Posterior vena cava (tissue), 2 donors: ENCODE measurements at regions not wholly inside any gene's neighbourhood (a gene's known extent, or its start where the extent isn't known, plus 50 kb on each side); places are given as distances from the start of the nearest gene placed in this dataset.
"Not testable (repeated sequence)": the region's sequence is repeated elsewhere in the genome, so short reads cannot be mapped to it uniquely, and the experiment has no call there.

Experiments used
- DNase-seq: peaks from one replicate; pipeline ENCODE4 v3.0.0-alpha.2; 2020; ENCODE audit warnings: low spot score
- intact Hi-C, 2 donors: fragments of 100-400 bp; cut with DNase I; formaldehyde crosslinking; loops; one replicate each; pipeline versions ENCODE4 v1.14.1 to v1.14.2; 2022 to 2023
- donor health status: DM: yes; HTN: yes; CAD: no.
- donor health status: DM: yes; HTN: yes; CAD: no.

DNA sequence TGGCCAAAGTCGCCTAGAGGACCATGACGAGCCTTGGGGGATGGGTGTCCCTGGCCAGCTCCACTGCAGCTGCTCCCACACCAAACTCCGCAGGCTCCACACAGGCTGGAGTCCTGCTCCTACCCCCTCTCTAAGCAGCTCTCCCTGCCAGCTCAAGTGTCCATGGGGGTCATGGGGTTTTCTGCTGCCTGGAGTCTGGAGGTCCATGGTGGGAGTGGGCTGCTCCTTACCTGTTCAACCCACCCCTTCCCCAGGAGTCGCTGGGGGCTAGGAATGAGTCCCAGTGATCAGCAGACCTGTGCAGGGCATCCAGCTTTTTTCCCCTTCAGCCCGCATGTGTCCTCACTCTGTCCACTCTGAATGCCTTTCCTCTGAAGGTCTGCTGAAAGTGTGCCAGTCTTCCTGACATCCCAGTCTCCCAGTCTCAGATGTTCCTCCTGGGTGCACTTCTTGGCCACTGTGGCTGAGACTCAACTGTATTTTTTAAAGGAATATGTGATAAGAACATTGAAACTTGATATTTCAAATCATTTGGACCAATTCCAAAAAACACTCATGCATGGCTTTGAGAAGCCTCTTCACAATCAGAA is 261.3 kb upstream of the ANKH start:
- no peak for DNase-seq
- intact Hi-C loops, result loop anchor here in 1 of 2 donors (10.0 kb wide), 1 partner anchor 1658 kb away; no protein-coding TSS in a partner anchor

GRCh38 chr5:15131909-15132308 is 260.3 kb upstream of the ANKH start:
- intact Hi-C loops, result loop anchor here in 1 of 2 donors (10.0 kb wide), 1 partner anchor 1657 kb away; no protein-coding TSS in a partner anchor
- DNase-seq, result no peak

DNA sequence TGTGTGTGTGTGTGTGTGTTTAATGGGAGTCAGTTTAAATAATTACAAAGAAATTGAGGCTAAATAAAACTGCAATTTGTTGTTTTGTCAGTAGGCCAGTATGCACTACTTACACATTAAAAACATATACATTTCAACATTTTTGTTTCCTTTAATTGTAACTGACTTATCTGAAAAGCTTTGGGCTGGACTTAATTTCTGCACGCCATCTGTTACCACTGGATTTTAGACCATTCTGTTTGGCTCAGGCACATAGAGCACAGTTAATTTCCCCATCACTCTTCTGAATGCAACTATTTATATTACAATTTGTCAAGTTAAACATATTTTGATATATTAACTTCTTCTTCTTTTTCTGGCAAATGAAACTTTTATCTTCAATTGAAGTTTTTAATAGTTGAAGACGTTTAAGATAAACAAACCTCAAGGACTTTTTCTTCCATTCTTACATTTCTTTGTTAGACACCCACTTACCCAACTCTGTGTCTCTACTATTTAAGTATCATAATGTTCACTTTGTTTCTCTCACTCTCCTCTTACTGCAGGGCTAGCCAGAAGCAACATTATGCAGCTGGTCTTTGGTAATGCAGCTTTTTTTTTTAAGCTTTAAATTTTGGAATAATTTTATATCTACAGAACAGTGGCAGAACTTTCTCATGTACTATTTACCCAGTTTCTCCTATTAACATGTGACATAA is 253.4 kb upstream of the ANKH start:
- no peak for DNase-seq
- intact Hi-C loops, result no loop called here

- DNase-seq, result no peak
- intact Hi-C loops, result no loop called here
Measured at GRCh38 chr5:15124461-15124860, 252.9 kb upstream of the ANKH start.

DNA sequence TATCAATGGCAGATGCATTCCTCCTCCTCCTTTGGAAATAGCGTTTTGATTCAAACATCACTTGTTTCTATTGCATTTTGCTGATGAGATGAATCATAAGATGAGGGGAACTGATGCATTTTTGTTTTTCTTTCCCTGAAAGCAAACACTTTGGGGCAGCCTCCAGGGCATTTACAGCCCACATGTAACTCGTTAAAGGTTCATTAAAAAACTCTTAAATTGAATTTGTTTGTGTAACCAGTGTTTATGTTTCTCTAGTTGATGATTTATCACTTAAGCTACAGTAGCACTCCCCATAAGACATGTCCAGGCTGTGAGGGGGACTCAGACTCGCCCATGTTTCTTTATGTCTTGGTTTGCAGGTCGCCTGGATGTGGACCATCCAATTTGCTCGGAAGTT is 246.1 kb upstream of the ANKH start:
- DNase-seq, result no peak
- intact Hi-C loops, result no loop called here

DNA sequence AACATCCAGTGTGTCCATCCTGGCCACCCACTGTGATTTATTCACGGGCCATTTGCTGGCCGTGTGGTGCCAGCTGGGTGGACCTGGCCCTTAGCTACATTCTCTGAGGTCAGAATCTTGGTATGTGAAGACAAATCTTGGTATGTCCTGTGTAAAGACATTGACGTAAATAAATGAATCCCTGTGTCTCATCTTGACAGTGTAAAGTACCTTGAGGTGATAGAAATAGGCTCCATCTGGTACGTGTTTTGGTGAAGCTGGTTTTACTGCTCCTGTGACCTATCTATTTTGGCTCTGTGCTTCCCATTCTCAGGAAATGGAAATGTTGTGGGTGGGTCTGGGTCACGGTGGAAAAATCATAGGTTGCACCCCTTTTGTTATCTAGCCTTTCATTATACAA is 245.4 kb upstream of the ANKH start:
- intact Hi-C loops, result no loop called here
- DNase-seq, result no peak

DNA sequence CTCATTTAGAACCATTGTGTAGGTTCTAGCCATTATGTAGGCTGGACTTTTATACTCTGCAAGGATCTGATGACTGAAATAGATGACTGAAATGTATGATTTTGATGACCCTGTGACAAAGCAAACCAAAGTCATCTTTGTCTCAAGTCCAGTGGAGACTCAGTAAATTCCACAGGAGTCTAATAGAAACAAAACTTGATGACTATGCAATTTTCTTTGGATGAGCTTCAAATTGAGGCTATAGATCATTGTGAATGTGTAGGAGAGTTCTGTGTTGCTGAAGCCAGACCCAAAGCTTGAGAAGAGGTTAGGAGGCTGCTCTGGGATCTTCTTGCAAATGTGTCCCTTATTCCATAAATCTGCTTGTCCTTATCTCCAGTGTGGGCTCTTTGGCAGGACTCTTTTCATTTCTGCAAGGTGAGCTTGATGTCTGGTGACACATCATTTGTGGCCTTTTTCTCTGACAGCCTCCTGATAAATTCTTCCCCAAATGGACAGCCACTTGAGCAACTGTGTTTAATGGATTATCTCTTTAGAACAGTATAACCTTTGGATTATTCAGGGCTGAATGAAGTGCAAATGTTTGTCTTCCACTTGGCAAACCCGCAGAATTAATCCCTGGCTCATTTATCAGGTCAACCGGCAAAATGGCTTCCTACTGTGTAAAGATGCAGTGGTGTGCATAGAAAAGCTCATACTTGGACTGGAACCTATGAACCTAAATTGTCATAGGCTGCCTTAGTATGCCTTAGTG is 235.1 kb upstream of the ANKH start:
- DNase-seq, result no peak
- intact Hi-C loops, result no loop called here

DNA sequence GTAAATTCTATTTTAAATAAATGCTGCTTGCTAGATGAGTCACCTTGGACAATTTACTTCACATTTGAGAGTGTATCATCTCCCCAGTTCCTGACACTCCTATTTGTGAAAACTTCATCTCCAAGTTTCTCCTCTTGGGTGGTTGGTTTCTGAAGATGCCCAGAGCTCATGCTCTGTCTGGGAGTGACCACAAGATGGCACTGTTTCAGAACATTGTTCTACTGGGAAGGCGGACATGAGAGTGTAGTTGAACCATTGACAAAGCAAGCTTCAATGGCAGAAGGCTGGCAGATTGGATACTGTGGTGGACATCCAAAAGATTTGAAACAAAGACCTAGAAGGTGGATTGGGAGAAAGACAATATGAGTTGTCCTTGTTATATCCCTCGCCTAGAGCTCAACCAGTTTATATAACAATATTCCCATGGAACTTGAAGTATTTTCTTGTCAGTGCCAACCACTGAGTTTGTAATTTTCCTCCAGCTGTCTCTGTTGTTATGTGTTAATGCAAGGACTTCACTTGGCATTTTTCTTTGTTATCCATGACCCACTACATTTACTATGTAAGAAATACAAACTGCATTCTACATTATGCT is 234.3 kb upstream of the ANKH start:
- DNase-seq, result no peak
- intact Hi-C loops, result no loop called here

GRCh38 chr5:15103864-15104263 is 232.3 kb upstream of the ANKH start:
- DNase-seq, result no peak
- intact Hi-C loops, result no loop called here

DNA sequence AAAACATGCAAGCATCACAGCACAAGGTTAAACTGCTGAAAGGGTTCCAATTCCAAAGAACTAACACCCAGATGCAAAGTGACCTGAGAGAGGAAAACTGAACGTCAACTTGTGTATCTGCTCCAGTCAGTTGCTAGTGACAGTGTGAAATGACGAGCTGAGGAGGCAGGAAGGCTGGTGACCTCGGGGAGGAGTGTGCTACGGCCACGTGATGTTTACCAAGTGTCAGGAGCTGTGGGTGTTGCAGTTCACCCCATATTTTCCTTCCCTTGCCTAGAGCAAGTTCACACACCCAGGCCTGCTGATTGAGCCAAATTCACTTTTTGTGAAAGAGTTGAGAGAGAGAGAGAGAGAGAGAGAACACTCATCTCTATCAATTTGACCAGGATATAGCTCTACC is 231.6 kb upstream of the ANKH start:
- intact Hi-C loops, result no loop called here
- no peak for DNase-seq

DNA sequence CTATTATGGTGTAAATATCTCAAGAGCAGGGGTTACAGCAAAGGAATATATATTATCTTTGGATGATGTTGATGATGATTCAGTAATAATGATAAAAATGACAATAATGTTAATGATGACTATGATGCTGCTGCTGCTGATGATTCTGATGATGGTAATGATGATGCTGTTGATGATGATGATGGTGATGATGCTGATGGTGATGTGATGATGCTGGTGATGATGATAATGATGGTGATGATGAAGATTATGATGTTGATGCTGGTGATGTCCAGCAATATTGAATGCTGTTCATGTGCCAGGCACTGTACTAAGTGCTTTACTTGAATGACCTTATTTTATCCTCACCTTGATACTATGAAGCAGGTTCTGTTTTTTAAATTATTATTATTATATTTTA is 226.0 kb upstream of the ANKH start:
- no peak for DNase-seq
- intact Hi-C loops, result no loop called here

GRCh38 chr5:15096686-15097085 is 225.1 kb upstream of the ANKH start:
- intact Hi-C loops, DNase-seq: not testable (repeated sequence)

- intact Hi-C loops, result no loop called here
- DNase-seq, result no peak
Measured at GRCh38 chr5:15092801-15093200, 221.2 kb upstream of the ANKH start.

DNA sequence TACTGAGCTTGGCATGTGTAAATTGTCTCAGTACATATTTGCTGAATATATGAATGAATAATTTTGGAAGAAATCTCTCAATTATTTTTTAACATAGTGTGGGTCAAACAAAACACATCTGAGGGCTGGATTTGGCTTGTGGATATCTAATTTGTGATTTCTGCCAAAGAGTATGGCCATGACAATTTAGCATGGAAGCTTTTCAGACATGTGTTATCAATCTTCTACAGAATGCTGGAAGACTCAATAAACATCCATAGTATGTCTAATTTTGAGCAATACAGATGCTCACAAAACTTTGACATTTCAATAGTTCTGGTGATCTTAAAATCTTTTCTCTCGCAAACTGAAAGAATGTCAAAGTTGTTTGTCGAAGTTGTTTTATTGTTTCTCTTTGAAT is 214.1 kb upstream of the ANKH start:
- DNase-seq, result no peak
- intact Hi-C loops, result no loop called here

GRCh38 chr5:15082096-15082495 is 210.5 kb upstream of the ANKH start:
- no peak for DNase-seq
- intact Hi-C loops, result no loop called here

- DNase-seq, result no peak
- intact Hi-C loops, result no loop called here
Measured at GRCh38 chr5:15080219-15080618, 208.6 kb upstream of the ANKH start.

GRCh38 chr5:15079566-15079965 is 208.0 kb upstream of the ANKH start:
- intact Hi-C loops, result no loop called here
- DNase-seq, result no peak

DNA sequence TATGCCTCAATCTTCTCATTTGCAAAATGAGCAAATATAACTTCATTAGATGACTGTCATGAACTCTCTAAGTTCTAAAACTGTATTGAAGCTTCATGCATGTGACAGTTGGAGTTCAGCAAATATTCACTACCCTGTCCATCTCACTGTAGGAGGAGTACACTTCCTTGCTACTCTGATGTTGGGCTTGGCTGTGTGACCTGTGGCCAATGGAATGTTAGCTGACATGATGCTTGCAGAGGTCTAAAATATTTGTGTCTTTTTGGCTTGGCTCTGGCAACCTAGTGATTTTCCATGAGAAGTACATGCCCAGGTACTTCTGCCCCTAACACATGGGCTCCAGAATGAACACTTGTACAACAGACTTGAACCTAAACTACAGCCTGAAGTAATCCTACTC is 203.1 kb upstream of the ANKH start:
- intact Hi-C loops, result no loop called here
- DNase-seq, result no peak

DNA sequence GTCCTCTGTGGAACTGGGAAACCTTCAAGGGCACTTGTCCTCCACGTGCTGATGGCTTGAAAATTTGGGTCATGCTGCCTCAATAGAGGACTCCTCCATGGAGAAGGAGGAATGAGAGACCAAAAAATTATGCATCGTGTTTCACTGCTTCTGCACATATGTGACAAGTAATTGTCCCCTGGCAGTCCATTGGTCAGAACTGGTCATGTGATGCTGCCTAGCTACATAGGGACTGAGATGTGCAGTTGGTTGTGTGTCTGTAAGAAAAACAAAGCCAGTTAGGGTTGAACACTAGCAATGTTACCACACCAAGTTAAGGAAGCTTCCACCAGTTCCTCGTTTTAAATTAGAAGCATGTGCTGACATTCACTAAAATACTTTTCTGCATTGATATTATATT is 201.9 kb upstream of the ANKH start:
- no peak for DNase-seq
- intact Hi-C loops, result no loop called here

DNA sequence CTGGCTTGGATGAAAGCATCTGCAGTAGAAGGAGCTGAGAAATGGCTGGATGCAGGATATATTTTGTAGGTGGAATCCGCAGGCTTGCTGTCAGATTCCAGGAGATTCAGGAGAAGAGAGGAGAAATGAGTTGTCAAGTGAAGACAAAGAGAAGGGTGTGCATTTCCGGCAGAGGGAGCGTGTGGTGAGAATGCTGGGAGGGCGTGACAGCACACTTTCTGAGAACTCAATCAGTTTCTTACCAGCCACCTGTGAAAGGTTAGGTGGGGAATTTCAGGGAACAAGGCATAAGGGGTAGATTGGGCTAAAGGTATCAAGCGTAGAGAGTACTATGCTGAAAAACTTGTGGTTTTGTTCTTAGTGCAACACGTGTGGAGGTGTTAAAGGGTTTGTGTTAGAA is 199.3 kb upstream of the ANKH start:
- intact Hi-C loops, result no loop called here
- no peak for DNase-seq
